ENCODE measurements at regions not wholly inside any gene's neighbourhood (a gene's known extent, or its start where the extent isn't known, plus 50 kb on each side); places are given as distances from the start of the nearest gene placed in this dataset.
A peak's percentile ranks its signal among the peaks of the same experiment; 100 is the strongest.

GRCh38 chr12:124422570-124423523 is 128.0 kb downstream of the RFLNA start:
- TF ChIP-seq CTCF (IDR thresholded peaks at IDR 0.05) (no peak), POLR2AphosphoS5 (IDR thresholded peaks at IDR 0.05) (peak in 2 of 3 donors; percentile 5 to 80), POLR2A (IDR thresholded peaks at IDR 0.05) (no peak), EP300 (IDR thresholded peaks at IDR 0.05) (no peak)
